Keratinocyte (primary cell): ENCODE measurements at regions not wholly inside any gene's neighbourhood (a gene's known extent, or its start where the extent isn't known, plus 50 kb on each side); places are given as distances from the start of the nearest gene placed in this dataset.

ENCODE experiments used
- DNase-seq: peaks from one replicate; pipeline ENCODE4 v3.0.0-alpha.2; 2011; ENCODE audit warnings: low read depth, missing footprints, low spot score
- FAIRE-seq: peaks from 2 replicates; lab custom pipeline; 2011; peaks lifted over from hg19 to GRCh38; lab: Jason Lieb, UNC
- H2AFZ ChIP-seq: 2 replicates; pipeline ENCODE4 v1.6.0; 2012; ENCODE audit warnings: low read length, control low read depth, inconsistent platforms; ENCODE audit not compliant: control insufficient read depth
- H3K27ac ChIP-seq: 2 replicates; pipeline ENCODE4 v1.5.1; 2011; ENCODE audit warnings: low read length; ENCODE audit not compliant: control insufficient read depth, insufficient read depth
- H3K27me3 ChIP-seq: 3 replicates; pipeline ENCODE4 v1.6.0; 2011; ENCODE audit warnings: low read length; ENCODE audit not compliant: control insufficient read depth, insufficient read depth; ENCODE audit errors: extremely low read depth
- H3K36me3 ChIP-seq, 2 experiments: 2 replicates in 1 of 2; 3 replicates in 1 of 2; pipeline ENCODE4 v1.5.1; 2011; ENCODE audit warnings: low read length in 2 of 2, mild to moderate bottlenecking in 1 of 2; ENCODE audit not compliant: control insufficient read depth in 2 of 2, insufficient read depth in 2 of 2; ENCODE audit errors: extremely low read depth in 1 of 2
- H3K4me1 ChIP-seq: 3 replicates; pipeline ENCODE4 v1.5.1; 2011; ENCODE audit warnings: low read length; ENCODE audit not compliant: control insufficient read depth, insufficient read depth; ENCODE audit errors: extremely low read depth
- H3K4me2 ChIP-seq: 3 replicates; pipeline ENCODE4 v1.6.0; 2011; ENCODE audit warnings: low read depth, low read length; ENCODE audit not compliant: control insufficient read depth, insufficient read depth; ENCODE audit errors: extremely low read depth
- H3K4me3 ChIP-seq, 3 experiments: fragments of 200-600 bp in 1 of 3; sonication (generic) in 1 of 3; 2 replicates in 2 of 3; 3 replicates in 1 of 3; pipeline ENCODE4 v1.5.1; 2011 to 2016; ENCODE audit warnings: low read length in 3 of 3, mild to moderate bottlenecking in 3 of 3, control low read depth in 2 of 3, inconsistent platforms in 1 of 3, low read depth in 1 of 3, mixed read lengths in 1 of 3, mixed run types in 1 of 3, moderate library complexity in 1 of 3; ENCODE audit not compliant: control insufficient read depth in 2 of 3, insufficient read depth in 2 of 3; ENCODE audit errors: extremely low read depth in 1 of 3
- H3K79me2 ChIP-seq: 2 replicates; pipeline ENCODE4 v1.6.0; 2012; ENCODE audit warnings: low read length; ENCODE audit not compliant: control insufficient read depth, insufficient read depth
- H3K9ac ChIP-seq: 3 replicates; pipeline ENCODE4 v1.6.0; 2011; ENCODE audit warnings: low read length; ENCODE audit not compliant: control insufficient read depth, insufficient read depth; ENCODE audit errors: extremely low read depth
- H3K9me1 ChIP-seq: 3 replicates; pipeline ENCODE4 v1.6.0; 2011; ENCODE audit warnings: low read length; ENCODE audit not compliant: control insufficient read depth, insufficient read depth; ENCODE audit errors: extremely low read depth
- H3K9me3 ChIP-seq: 2 replicates; pipeline ENCODE4 v1.5.1; 2012; ENCODE audit warnings: low read depth, low read length; ENCODE audit not compliant: control insufficient read depth
- H4K20me1 ChIP-seq: 3 replicates; pipeline ENCODE4 v1.6.0; 2011; ENCODE audit warnings: low read length; ENCODE audit not compliant: control insufficient read depth, insufficient read depth; ENCODE audit errors: extremely low read depth
- CTCF ChIP-seq, 3 experiments: IDR thresholded peaks in 1 of 3; conservative IDR thresholded peaks in 1 of 3; optimal IDR thresholded peaks in 1 of 3; 2 replicates in 2 of 3; 3 replicates in 1 of 3; pipeline versions ENCODE3 to v1.5.1; 2011; ENCODE audit warnings: low read length in 3 of 3, mild to moderate bottlenecking in 3 of 3, moderate library complexity in 2 of 3, control low read depth in 1 of 3, inconsistent platforms in 1 of 3; ENCODE audit not compliant: insufficient read depth in 2 of 3; ENCODE audit errors: extremely low read depth in 1 of 3
- EZH2 ChIP-seq: IDR thresholded peaks from one replicate; pipeline ENCODE4 v1.6.1; 2012; ENCODE audit warnings: inconsistent platforms, mild to moderate bottlenecking, low read length, moderate library complexity
- dilution Hi-C: fragments of 300-500 bp; cut with MboI; formaldehyde crosslinking; loops from one replicate; pipeline ENCODE4 v1.7.0; 2020; ENCODE audit warnings: low sequenced_read_pairs; ENCODE audit not compliant: extremely low pct_ligation_motif_present

DNA sequence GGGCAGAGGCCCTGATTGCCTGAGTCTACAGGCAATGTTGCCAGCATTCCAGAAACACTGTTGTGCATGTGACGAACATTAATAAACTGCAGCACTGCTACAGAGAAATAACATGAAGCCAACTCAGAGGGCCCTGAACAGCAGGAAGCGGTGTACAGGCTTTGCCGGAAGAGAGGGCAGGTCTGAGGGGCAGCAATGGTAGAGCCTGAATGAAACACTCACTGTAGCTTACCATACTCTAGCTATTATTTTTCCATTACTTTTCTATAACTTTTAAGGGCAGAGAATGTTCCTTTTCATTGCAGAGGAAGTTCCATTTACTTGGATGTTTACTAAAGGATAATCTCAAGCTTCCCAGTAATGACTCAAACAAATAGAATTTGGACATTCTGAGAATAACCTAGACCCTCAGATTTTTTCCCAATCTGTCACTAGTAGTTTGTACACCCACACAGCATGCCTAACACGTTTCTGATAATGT is 150.4 kb downstream of the MTX2 start:
- no peaks in the 10 kb centered on the region for H3K27me3 ChIP-seq
- no peak for FAIRE-seq
- dilution Hi-C loops: no loop called here
- no peaks in the 10 kb centered on the region for H3K9me1 ChIP-seq
- no peaks in the 10 kb centered on the region for H3K36me3 ChIP-seq
- H3K4me2 ChIP-seq: no peak overlapping the region
- DNase-seq: no peak
- H3K4me1 ChIP-seq: no peaks in the 10 kb centered on the region
- no peaks in the 10 kb centered on the region for H3K79me2 ChIP-seq
- no peaks in the 10 kb centered on the region for H4K20me1 ChIP-seq
- H2AFZ ChIP-seq: no peak overlapping the region
- no peak for TF ChIP-seq EZH2
- TF ChIP-seq CTCF (optimal IDR thresholded peaks at IDR 0.05 in 1 of 3, IDR thresholded peaks at IDR 0.05 in 1 of 3, conservative IDR thresholded peaks at IDR 0.05 in 1 of 3; ENCODE audit: extremely low read depth in 1 of 3, insufficient read depth in 2 of 3, low read length in 3 of 3): no peak
- H3K27ac ChIP-seq: no peak overlapping the region
- no peaks in the 10 kb centered on the region for H3K9me3 ChIP-seq
- H3K4me3 ChIP-seq: no peak overlapping the region
- H3K9ac ChIP-seq: no peak overlapping the region

GRCh38 chr2:176421297-176422050 is 152.2 kb downstream of the MTX2 start:
- Histone ChIP-seq H3K36me3 (no peaks in the 10 kb centered on the region), H4K20me1 (no peaks in the 10 kb centered on the region), H2AFZ (no peak overlapping the region), H3K79me2 (no peaks in the 10 kb centered on the region), H3K9me1 (no peaks in the 10 kb centered on the region), H3K9me3 (no peaks in the 10 kb centered on the region), H3K4me2 (no peak overlapping the region), H3K4me1 (no peaks in the 10 kb centered on the region), H3K4me3 (no peak overlapping the region), H3K27me3 (no peaks in the 10 kb centered on the region), H3K27ac (no peak overlapping the region), H3K9ac (no peak overlapping the region)
- dilution Hi-C loops: no loop called here
- FAIRE-seq: no peak
- TF ChIP-seq CTCF (optimal IDR thresholded peaks at IDR 0.05 in 1 of 3, IDR thresholded peaks at IDR 0.05 in 1 of 3, conservative IDR thresholded peaks at IDR 0.05 in 1 of 3; ENCODE audit: extremely low read depth in 1 of 3, insufficient read depth in 2 of 3, low read length in 3 of 3) (no peak), EZH2 (no peak)
- DNase-seq: no peak
